ENCODE measurements at regions not wholly inside any gene's neighbourhood (a gene's known extent, or its start where the extent isn't known, plus 50 kb on each side); places are given as distances from the start of the nearest gene placed in this dataset.

- ChIA-PET CTCF (ENCODE audit: unreplicated experiment) (no interaction called here), POLR2A (interaction anchor here (0.6 kb wide), 1 partner anchor 928 kb away, joined by 3 read pairs; no protein-coding TSS in a partner anchor)
- Histone ChIP-seq H2AFZ (ENCODE audit: low read length) (no peak overlapping the region), H3K9me2 (ENCODE audit: insufficient read depth, low read length) (no peaks in the 10 kb centered on the region), H3K9me3 (ENCODE audit: low read length) (no peaks in the 10 kb centered on the region), H3K4me1 (ENCODE audit: insufficient read depth, low read length, poor library complexity, severe bottlenecking) (no peaks in the 10 kb centered on the region), H3K4me3 (ENCODE audit: low read depth, low read length, poor library complexity, severe bottlenecking) (no peak overlapping the region), H3K4me2 (ENCODE audit: low read length) (no peak overlapping the region), H3K27ac (ENCODE audit: low read depth, low read length, poor library complexity, severe bottlenecking) (no peak overlapping the region), H4K20me1 (ENCODE audit: insufficient read depth, low read length) (no peaks in the 10 kb centered on the region), H3K79me2 (ENCODE audit: insufficient read depth, low read depth, low read length) (no peaks in the 10 kb centered on the region), H3K36me3 (ENCODE audit: insufficient read depth, low read length) (no peaks in the 10 kb centered on the region)
- intact Hi-C loops (cut with micrococcal nuclease; ENCODE audit: unreplicated experiment), result no loop called here
- BruUV-seq (replicated peaks), result no TSS peak
- no peak for DNase-seq (ENCODE audit: low spot score)
- no peak for TF ChIP-seq EZH2phosphoT487 (IDR thresholded peaks at IDR 0.05; ENCODE audit: borderline replicate concordance, low read depth, low read length)
- no peak for TF ChIP-seq CTCF (conservative IDR thresholded peaks at IDR 0.05; ENCODE audit: low read length)
These were observed 79.4 kb upstream of the FRMD1 start for GRCh38 chr6:168158213-168158979.

GRCh38 chr6:168157272-168158212 lies 78.5 kb upstream of the FRMD1 start:
- H4K20me1 ChIP-seq (ENCODE audit: insufficient read depth, low read length), result no peaks in the 10 kb centered on the region
- CTCF ChIA-PET (ENCODE audit: unreplicated experiment), result no interaction called here
- intact Hi-C loops (cut with micrococcal nuclease; ENCODE audit: unreplicated experiment), result no loop called here
- H3K36me3 ChIP-seq (ENCODE audit: insufficient read depth, low read length), result no peaks in the 10 kb centered on the region
- no peak overlapping the region for H2AFZ ChIP-seq (ENCODE audit: low read length)
- H3K9me3 ChIP-seq (ENCODE audit: low read length), result no peaks in the 10 kb centered on the region
- POLR2A ChIA-PET, result interaction anchor here (0.5 kb wide), 1 partner anchor 1169 kb away, joined by 3 read pairs; no protein-coding TSS in a partner anchor
- H3K4me3 ChIP-seq (ENCODE audit: low read depth, low read length, poor library complexity, severe bottlenecking), result no peak overlapping the region
- no peaks in the 10 kb centered on the region for H3K9me2 ChIP-seq (ENCODE audit: insufficient read depth, low read length)
- no TSS peak for BruUV-seq (replicated peaks)
- no peaks in the 10 kb centered on the region for H3K79me2 ChIP-seq (ENCODE audit: insufficient read depth, low read depth, low read length)
- H3K27ac ChIP-seq (ENCODE audit: low read depth, low read length, poor library complexity, severe bottlenecking), result no peak overlapping the region
- no peaks in the 10 kb centered on the region for H3K4me1 ChIP-seq (ENCODE audit: insufficient read depth, low read length, poor library complexity, severe bottlenecking)
- no peak for DNase-seq (ENCODE audit: low spot score)
- TF ChIP-seq CTCF (conservative IDR thresholded peaks at IDR 0.05; ENCODE audit: low read length) (no peak), EZH2phosphoT487 (IDR thresholded peaks at IDR 0.05; ENCODE audit: borderline replicate concordance, low read depth, low read length) (no peak)
- H3K4me2 ChIP-seq (ENCODE audit: low read length), result no peak overlapping the region
